ENCODE measurements at regions not wholly inside any gene's neighbourhood (a gene's known extent, or its start where the extent isn't known, plus 50 kb on each side); places are given as distances from the start of the nearest gene placed in this dataset.

- TF ChIP-seq CTCF (IDR thresholded peaks at IDR 0.05) (no peak), POLR2A (IDR thresholded peaks at IDR 0.05) (no peak)
These were observed 280.9 kb upstream of the RAB6C start for GRCh38 chr2:129698593-129698992.

Data from lower leg skin (tissue), 3 donors.